ENCODE measurements at regions not wholly inside any gene's neighbourhood (a gene's known extent, or its start where the extent isn't known, plus 50 kb on each side); places are given as distances from the start of the nearest gene placed in this dataset.

- TF ChIP-seq EZH2 (IDR thresholded peaks at IDR 0.05): no peak
- TF ChIP-seq POLR2AphosphoS5 (IDR thresholded peaks at IDR 0.05; ENCODE audit: borderline replicate concordance, low read depth, low read length): no peak
Observed at GRCh38 chr1:79303040-79303439, 296.5 kb upstream of the ADGRL4 start.

Measured in SK-N-MC (cell line).